HepG2 (cell line): ENCODE measurements at regions not wholly inside any gene's neighbourhood (a gene's known extent, or its start where the extent isn't known, plus 50 kb on each side); places are given as distances from the start of the nearest gene placed in this dataset.

Experiments used
- EZH2 ChIP-seq: conservative IDR thresholded peaks from 2 replicates; pipeline ENCODE4 v1.6.1; 2012; ENCODE audit warnings: mild to moderate bottlenecking, low read depth, low read length, moderate library complexity
- RARG ChIP-seq: sonication (generic); formaldehyde crosslinking; IDR thresholded peaks from 2 replicates; pipeline ENCODE4 v1.4.0; 2020; ENCODE audit warnings: low read depth, mild to moderate bottlenecking, missing genetic modification reagents
- RFX5 ChIP-seq: IDR thresholded peaks from 2 replicates; pipeline ENCODE4 v1.6.1; 2011; ENCODE audit warnings: low read depth, low read length, improper control_type of control experiment
- SMARCE1 ChIP-seq: fragments of 450-650 bp; IDR thresholded peaks from 2 replicates; pipeline ENCODE4 v1.6.1; 2017; ENCODE audit warnings: borderline replicate concordance
- ZBTB20 ChIP-seq: sonication (generic); formaldehyde crosslinking; IDR thresholded peaks from 2 replicates; pipeline ENCODE4 v1.8.1; 2023; ENCODE audit warnings: missing genetic modification reagents, low read depth, mild to moderate bottlenecking, borderline replicate concordance
- ZFP36 ChIP-seq: fragments of 150-350 bp; IDR thresholded peaks from 2 replicates; pipeline ENCODE4 v1.6.1; 2018; ENCODE audit warnings: borderline replicate concordance, low read length, low read depth; ENCODE audit not compliant: partially characterized antibody
- ZFP36L1 ChIP-seq: sonication (generic); formaldehyde crosslinking; IDR thresholded peaks from 2 replicates; pipeline ENCODE4 v1.8.0; 2022; ENCODE audit warnings: mild to moderate bottlenecking, missing genetic modification reagents, moderate library complexity
- ZMAT3 ChIP-seq: sonication (generic); formaldehyde crosslinking; conservative IDR thresholded peaks from 2 replicates; pipeline ENCODE4 v1.7.0; 2021; ENCODE audit warnings: missing genetic modification reagents
- ZNF143 ChIP-seq: sonication (generic); formaldehyde crosslinking; IDR thresholded peaks from 2 replicates; pipeline ENCODE4 v1.4.0; 2020; ENCODE audit warnings: missing genetic modification reagents
- ZNF274 ChIP-seq: sonication (generic); formaldehyde crosslinking; IDR thresholded peaks from 2 replicates; pipeline ENCODE4 v1.5.1; 2020; ENCODE audit warnings: mild to moderate bottlenecking, missing genetic modification reagents
- ZNF281 ChIP-seq: sonication (generic); formaldehyde crosslinking; IDR thresholded peaks from 2 replicates; pipeline ENCODE4 v1.4.0; 2020; ENCODE audit warnings: missing genetic modification reagents, borderline replicate concordance
- ZSCAN5A ChIP-seq: sonication (generic); formaldehyde crosslinking; IDR thresholded peaks from 2 replicates; pipeline ENCODE4 v1.8.0; 2022; ENCODE audit warnings: mild to moderate bottlenecking, missing genetic modification reagents, borderline replicate concordance
- TF ChIP-seq, protein P1 (sequence below): sonication (generic); formaldehyde crosslinking; IDR thresholded peaks from 2 replicates; pipeline ENCODE4 v1.5.0; 2020; ENCODE audit warnings: mild to moderate bottlenecking, missing genetic modification reagents, moderate library complexity
- TF ChIP-seq, protein P2 (sequence below): IDR thresholded peaks from 2 replicates; pipeline ENCODE4 v1.6.1; 2012; ENCODE audit warnings: inconsistent platforms

DNA sequence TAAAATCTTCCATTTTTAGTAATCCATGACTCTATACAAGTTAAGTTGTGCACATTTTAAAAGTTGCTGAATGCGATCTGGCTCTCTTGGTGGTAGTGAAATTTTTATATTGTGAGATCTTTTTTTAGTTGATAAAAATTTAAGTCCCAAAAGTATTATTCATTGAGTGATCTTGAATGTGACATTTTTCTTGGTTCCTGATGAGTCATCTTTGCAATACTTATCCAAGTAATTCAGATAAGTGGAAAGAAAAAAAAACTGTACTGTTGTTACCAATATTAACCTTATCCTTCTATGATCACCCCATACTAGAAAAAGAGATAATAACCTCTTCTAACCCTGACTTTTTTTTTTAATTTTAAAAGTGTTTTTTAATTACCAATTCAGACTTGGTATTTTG, 601.3 kb downstream of the PSAT1 start:
- TF ChIP-seq ZNF281 (CRISPR knock-in tag): no peak
- TF ChIP-seq, protein P1, sequence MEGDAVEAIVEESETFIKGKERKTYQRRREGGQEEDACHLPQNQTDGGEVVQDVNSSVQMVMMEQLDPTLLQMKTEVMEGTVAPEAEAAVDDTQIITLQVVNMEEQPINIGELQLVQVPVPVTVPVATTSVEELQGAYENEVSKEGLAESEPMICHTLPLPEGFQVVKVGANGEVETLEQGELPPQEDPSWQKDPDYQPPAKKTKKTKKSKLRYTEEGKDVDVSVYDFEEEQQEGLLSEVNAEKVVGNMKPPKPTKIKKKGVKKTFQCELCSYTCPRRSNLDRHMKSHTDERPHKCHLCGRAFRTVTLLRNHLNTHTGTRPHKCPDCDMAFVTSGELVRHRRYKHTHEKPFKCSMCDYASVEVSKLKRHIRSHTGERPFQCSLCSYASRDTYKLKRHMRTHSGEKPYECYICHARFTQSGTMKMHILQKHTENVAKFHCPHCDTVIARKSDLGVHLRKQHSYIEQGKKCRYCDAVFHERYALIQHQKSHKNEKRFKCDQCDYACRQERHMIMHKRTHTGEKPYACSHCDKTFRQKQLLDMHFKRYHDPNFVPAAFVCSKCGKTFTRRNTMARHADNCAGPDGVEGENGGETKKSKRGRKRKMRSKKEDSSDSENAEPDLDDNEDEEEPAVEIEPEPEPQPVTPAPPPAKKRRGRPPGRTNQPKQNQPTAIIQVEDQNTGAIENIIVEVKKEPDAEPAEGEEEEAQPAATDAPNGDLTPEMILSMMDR: no peak
- TF ChIP-seq ZSCAN5A (CRISPR knock-in tag): no peak
- TF ChIP-seq ZBTB20 (CRISPR knock-in tag): no peak
- TF ChIP-seq, protein P2, sequence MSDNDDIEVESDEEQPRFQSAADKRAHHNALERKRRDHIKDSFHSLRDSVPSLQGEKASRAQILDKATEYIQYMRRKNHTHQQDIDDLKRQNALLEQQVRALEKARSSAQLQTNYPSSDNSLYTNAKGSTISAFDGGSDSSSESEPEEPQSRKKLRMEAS: no peak
- no peak for TF ChIP-seq RARG (CRISPR knock-in tag)
- TF ChIP-seq ZNF143 (CRISPR knock-in tag): no peak
- TF ChIP-seq ZNF274 (CRISPR knock-in tag): no peak
- TF ChIP-seq SMARCE1: no peak
- TF ChIP-seq ZMAT3 (CRISPR knock-in tag): no peak
- no peak for TF ChIP-seq ZFP36
- no peak for TF ChIP-seq RFX5
- no peak for TF ChIP-seq ZFP36L1 (CRISPR knock-in tag)
- no peak for TF ChIP-seq EZH2
